Natural killer cell (primary cell): ENCODE measurements at regions not wholly inside any gene's neighbourhood (a gene's known extent, or its start where the extent isn't known, plus 50 kb on each side); places are given as distances from the start of the nearest gene placed in this dataset.
"Not testable (repeated sequence)": the region's sequence is repeated elsewhere in the genome, so short reads cannot be mapped to it uniquely, and the experiment has no call there.

Experiments
- ATAC-seq, 3 donors: fragments of 150-1000 bp in 2 of 3; fragments of 200-7000 bp in 1 of 3; cut with Tn5 transposase; 1 replicate in 1 of 3; 2 replicates in 2 of 3; pipeline ENCODE4 v1.10.0; 2021; ENCODE audit warnings: mild to moderate bottlenecking in 2 of 3, moderate library complexity in 2 of 3
- DNase-seq, 2 donors: peaks; one replicate each; pipeline versions ENCODE4 v3.0.0 to v3.0.0-alpha.2; 2013 to 2021; ENCODE audit warnings: mixed read lengths in 1 of 2
- H3K27ac ChIP-seq: one replicate; pipeline ENCODE4 v1.5.1; 2013; ENCODE audit warnings: mild to moderate bottlenecking, low read length
- H3K27me3 ChIP-seq: one replicate; pipeline ENCODE4 v1.6.1; 2013; ENCODE audit warnings: low read length; ENCODE audit not compliant: control insufficient read depth, insufficient read depth
- H3K36me3 ChIP-seq: one replicate; pipeline ENCODE4 v1.6.1; 2013; ENCODE audit warnings: low read length; ENCODE audit not compliant: control insufficient read depth, insufficient read depth
- H3K4me1 ChIP-seq: one replicate; pipeline ENCODE4 v1.6.1; 2013; ENCODE audit warnings: low read length; ENCODE audit not compliant: control insufficient read depth, insufficient read depth
- H3K4me3 ChIP-seq: one replicate; pipeline ENCODE4 v1.5.1; 2013; ENCODE audit warnings: low read length
- H3K9me3 ChIP-seq: one replicate; pipeline ENCODE4 v1.6.1; 2013; ENCODE audit warnings: low read length; ENCODE audit not compliant: control insufficient read depth, insufficient read depth
- H3K27ac Mint-ChIP-seq, 2 donors: one replicate each; pipeline ENCODE4 v1.8.0; 2022; ENCODE audit warnings: mild to moderate bottlenecking in 2 of 2, mixed read lengths in 2 of 2, moderate library complexity in 1 of 2
- H3K27me3 Mint-ChIP-seq, 2 donors: one replicate each; pipeline ENCODE4 v1.8.0; 2022; ENCODE audit warnings: low read depth in 2 of 2, mixed read lengths in 2 of 2
- H3K36me3 Mint-ChIP-seq: one replicate; pipeline ENCODE4 v1.8.0; 2022; ENCODE audit warnings: mixed read lengths
- H3K4me1 Mint-ChIP-seq, 2 donors: one replicate each; pipeline ENCODE4 v1.8.0; 2022; ENCODE audit warnings: mixed read lengths in 2 of 2
- H3K4me3 Mint-ChIP-seq: one replicate; pipeline ENCODE4 v1.8.0; 2022; ENCODE audit warnings: mild to moderate bottlenecking, moderate library complexity, mixed read lengths
- H3K9me3 Mint-ChIP-seq, 2 donors: one replicate each; pipeline ENCODE4 v1.8.0; 2022; ENCODE audit warnings: mixed read lengths in 2 of 2
- CTCF ChIP-seq: fragments of 200-600 bp; IDR thresholded peaks from one replicate; pipeline ENCODE4 v1.8.0; 2022; ENCODE audit warnings: antibody characterized with exemption
- WGBS: methylation state at CpG from one replicate; pipeline ENCODE4 v1.1.7; 2013; ENCODE audit warnings: missing lambda C conversion rate; ENCODE audit not compliant: insufficient coverage; 5-methylcytosine and 5-hydroxymethylcytosine counted together
- intact Hi-C: fragments of 100-400 bp; cut with micrococcal nuclease; formaldehyde crosslinking; loops from one replicate; pipeline ENCODE4 v1.14.2; 2022

- no peak for TF ChIP-seq CTCF
Measured at GRCh38 chrX:122344816-122345215, 839.3 kb upstream of the GRIA3 start.

GRCh38 chrX:122363112-122363795 lies 820.8 kb upstream of the GRIA3 start:
- Histone ChIP-seq H3K27me3 (no peaks in the 10 kb centered on the region), H3K36me3 (no peaks in the 10 kb centered on the region), H3K27ac (no peak overlapping the region), H3K4me3 (no peak overlapping the region), H3K9me3 (peaks cover 4% of the 10 kb centered on the region), H3K4me1 (no peaks in the 10 kb centered on the region)
- Mint-ChIP-seq H3K4me1 (no peaks in the 10 kb centered on the region), H3K27ac (no peak overlapping the region), H3K4me3 (no peak overlapping the region), H3K36me3 (peaks cover 6% of the 10 kb centered on the region), H3K9me3 (peaks cover 3 to 8% of the 10 kb centered on the region in 2 donors), H3K27me3 (no peaks in the 10 kb centered on the region)
- intact Hi-C loops: no loop called here
- ATAC-seq: no peak
- no peak for DNase-seq
- 73% methylated on average over 9 of the region's 9 CpGs for WGBS
- TF ChIP-seq CTCF: no peak

More at GRCh38 chrX:122344816-122345215, 839.3 kb upstream of the GRIA3 start:
- Histone ChIP-seq H3K9me3 (no peaks in the 10 kb centered on the region), H3K27ac (no peak overlapping the region), H3K36me3 (no peaks in the 10 kb centered on the region), H3K27me3 (no peaks in the 10 kb centered on the region), H3K4me1 (no peaks in the 10 kb centered on the region), H3K4me3 (no peak overlapping the region)
- no peaks in the 10 kb centered on the region for H3K36me3 Mint-ChIP-seq
- no peak for DNase-seq
- no peak overlapping the region for H3K27ac Mint-ChIP-seq
- WGBS: 79% methylated on average over 3 of the region's 3 CpGs
- H3K27me3 Mint-ChIP-seq: no peaks in the 10 kb centered on the region
- no peak overlapping the region for H3K4me3 Mint-ChIP-seq
- intact Hi-C loops: no loop called here
- peaks cover 0 to 10% of the 10 kb centered on the region in 2 donors for H3K9me3 Mint-ChIP-seq
- ATAC-seq: no peak
- no peaks in the 10 kb centered on the region for H3K4me1 Mint-ChIP-seq

GRCh38 chrX:122375533-122375932 lies 808.5 kb upstream of the GRIA3 start:
- WGBS: 96% methylated on average over 11 of the region's 13 CpGs
- H3K27ac Mint-ChIP-seq, H3K4me1 ChIP-seq, H3K27me3 Mint-ChIP-seq, H3K27ac ChIP-seq, H3K36me3 ChIP-seq, intact Hi-C loops, H3K4me1 Mint-ChIP-seq, H3K36me3 Mint-ChIP-seq, H3K4me3 Mint-ChIP-seq, H3K4me3 ChIP-seq, DNase-seq, H3K9me3 ChIP-seq, H3K27me3 ChIP-seq, ATAC-seq: not testable (repeated sequence)
- peaks cover 6 to 17% of the 10 kb centered on the region in 2 donors for H3K9me3 Mint-ChIP-seq

GRCh38 chrX:122389005-122389404 lies 795.1 kb upstream of the GRIA3 start:
- Mint-ChIP-seq H3K27me3 (no peaks in the 10 kb centered on the region), H3K4me3 (no peak overlapping the region), H3K4me1 (no peaks in the 10 kb centered on the region), H3K36me3 (no peaks in the 10 kb centered on the region), H3K9me3 (peaks cover 3 to 6% of the 10 kb centered on the region in 2 donors), H3K27ac (no peak overlapping the region)
- Histone ChIP-seq H3K4me1 (no peaks in the 10 kb centered on the region), H3K9me3 (no peaks in the 10 kb centered on the region), H3K27me3 (no peaks in the 10 kb centered on the region), H3K36me3 (no peaks in the 10 kb centered on the region), H3K27ac (no peak overlapping the region), H3K4me3 (no peak overlapping the region)
- no peak for ATAC-seq
- 94% methylated on average over 16 of the region's 19 CpGs for WGBS
- intact Hi-C loops: no loop called here
- DNase-seq: no peak
- TF ChIP-seq CTCF: no peak
